ENCODE measurements at regions not wholly inside any gene's neighbourhood (a gene's known extent, or its start where the extent isn't known, plus 50 kb on each side); places are given as distances from the start of the nearest gene placed in this dataset.

GRCh38 chr5:68550015-68550414 lies 334.5 kb downstream of the PIK3R1 start:
- H3K9me3 Mint-ChIP-seq, result no peaks in the 10 kb centered on the region
- no peak for DNase-seq (ENCODE audit: low spot score in 2 of 2)
- H3K36me3 Mint-ChIP-seq (ENCODE audit: insufficient read depth), result no peaks in the 10 kb centered on the region
- no peaks in the 10 kb centered on the region for H3K4me1 Mint-ChIP-seq
- no peak overlapping the region for H3K4me3 Mint-ChIP-seq
- ATAC-seq (replicated peaks; ENCODE audit: extremely low read depth, poor library complexity, severe bottlenecking), result no peak
- no peaks in the 10 kb centered on the region for H3K27me3 Mint-ChIP-seq
- H3K27ac Mint-ChIP-seq (ENCODE audit: low read depth), result no peak overlapping the region

GRCh38 chr5:68551436-68551835 lies 335.9 kb downstream of the PIK3R1 start:
- H3K27ac Mint-ChIP-seq (ENCODE audit: low read depth), result no peak overlapping the region
- DNase-seq (ENCODE audit: low spot score in 2 of 2) (no peak), ATAC-seq (replicated peaks; ENCODE audit: extremely low read depth, poor library complexity, severe bottlenecking) (no peak)
- H3K4me3 Mint-ChIP-seq, result no peak overlapping the region
- H3K9me3 Mint-ChIP-seq, result no peaks in the 10 kb centered on the region
- H3K36me3 Mint-ChIP-seq (ENCODE audit: insufficient read depth), result no peaks in the 10 kb centered on the region
- no peaks in the 10 kb centered on the region for H3K27me3 Mint-ChIP-seq
- no peaks in the 10 kb centered on the region for H3K4me1 Mint-ChIP-seq

GRCh38 chr5:68554571-68555279 lies 339.2 kb downstream of the PIK3R1 start:
- ATAC-seq (replicated peaks; ENCODE audit: extremely low read depth, poor library complexity, severe bottlenecking), result no peak
- DNase-seq (ENCODE audit: low spot score in 2 of 2), result no peak
- no peak overlapping the region for H3K4me3 Mint-ChIP-seq

GRCh38 chr5:68555907-68556681 lies 340.5 kb downstream of the PIK3R1 start:
- no peaks in the 10 kb centered on the region for H3K4me1 Mint-ChIP-seq

More at GRCh38 chr5:68554571-68555279, 339.2 kb downstream of the PIK3R1 start:
- no peaks in the 10 kb centered on the region for H3K36me3 Mint-ChIP-seq (ENCODE audit: insufficient read depth)
- no peak overlapping the region for H3K27ac Mint-ChIP-seq (ENCODE audit: low read depth)
- no peaks in the 10 kb centered on the region for H3K4me1 Mint-ChIP-seq
- H3K9me3 Mint-ChIP-seq, result no peaks in the 10 kb centered on the region
- H3K27me3 Mint-ChIP-seq, result no peaks in the 10 kb centered on the region

GRCh38 chr5:68557162-68557936 lies 341.8 kb downstream of the PIK3R1 start:
- Mint-ChIP-seq H3K36me3 (ENCODE audit: insufficient read depth) (no peaks in the 10 kb centered on the region), H3K9me3 (no peaks in the 10 kb centered on the region), H3K4me3 (no peak overlapping the region), H3K27ac (ENCODE audit: low read depth) (no peak overlapping the region), H3K27me3 (no peaks in the 10 kb centered on the region), H3K4me1 (no peaks in the 10 kb centered on the region)
- no peak for DNase-seq (ENCODE audit: low spot score in 2 of 2)
- ATAC-seq (replicated peaks; ENCODE audit: extremely low read depth, poor library complexity, severe bottlenecking), result no peak

More at GRCh38 chr5:68555907-68556681, 340.5 kb downstream of the PIK3R1 start:
- no peaks in the 10 kb centered on the region for H3K9me3 Mint-ChIP-seq
- ATAC-seq (replicated peaks; ENCODE audit: extremely low read depth, poor library complexity, severe bottlenecking) (no peak), DNase-seq (ENCODE audit: low spot score in 2 of 2) (no peak)
- no peaks in the 10 kb centered on the region for H3K27me3 Mint-ChIP-seq
- no peaks in the 10 kb centered on the region for H3K36me3 Mint-ChIP-seq (ENCODE audit: insufficient read depth)
- H3K27ac Mint-ChIP-seq (ENCODE audit: low read depth), result no peak overlapping the region
- H3K4me3 Mint-ChIP-seq, result no peak overlapping the region

- H3K27ac Mint-ChIP-seq (ENCODE audit: low read depth), result no peak overlapping the region
- ATAC-seq (replicated peaks; ENCODE audit: extremely low read depth, poor library complexity, severe bottlenecking) (no peak), DNase-seq (ENCODE audit: low spot score in 2 of 2) (no peak)
- H3K4me1 Mint-ChIP-seq, result no peaks in the 10 kb centered on the region
- no peaks in the 10 kb centered on the region for H3K36me3 Mint-ChIP-seq (ENCODE audit: insufficient read depth)
- H3K27me3 Mint-ChIP-seq, result peaks cover 21% of the 10 kb centered on the region
- H3K9me3 Mint-ChIP-seq, result peaks cover 5% of the 10 kb centered on the region
- H3K4me3 Mint-ChIP-seq, result no peak overlapping the region
These were observed 346.8 kb downstream of the PIK3R1 start for GRCh38 chr5:68562308-68562707.

- DNase-seq (ENCODE audit: low spot score in 2 of 2) (no peak), ATAC-seq (replicated peaks; ENCODE audit: extremely low read depth, poor library complexity, severe bottlenecking) (no peak)
- Mint-ChIP-seq H3K27me3 (peaks cover 22% of the 10 kb centered on the region), H3K27ac (ENCODE audit: low read depth) (no peak overlapping the region), H3K9me3 (peaks cover 5% of the 10 kb centered on the region), H3K36me3 (ENCODE audit: insufficient read depth) (no peaks in the 10 kb centered on the region), H3K4me3 (no peak overlapping the region), H3K4me1 (no peaks in the 10 kb centered on the region)
These were observed 349.9 kb downstream of the PIK3R1 start for GRCh38 chr5:68565427-68565826.

- no peak overlapping the region for H3K4me3 Mint-ChIP-seq
- H3K36me3 Mint-ChIP-seq (ENCODE audit: insufficient read depth), result no peaks in the 10 kb centered on the region
- ATAC-seq (replicated peaks; ENCODE audit: extremely low read depth, poor library complexity, severe bottlenecking) (no peak), DNase-seq (ENCODE audit: low spot score in 2 of 2) (no peak)
- no peak overlapping the region for H3K27ac Mint-ChIP-seq (ENCODE audit: low read depth)
- no peaks in the 10 kb centered on the region for H3K4me1 Mint-ChIP-seq
- H3K27me3 Mint-ChIP-seq, result peaks cover 27% of the 10 kb centered on the region
- peaks cover 10% of the 10 kb centered on the region for H3K9me3 Mint-ChIP-seq
These were observed 361.2 kb downstream of the PIK3R1 start for GRCh38 chr5:68576805-68577204.

GRCh38 chr5:68582284-68582683 lies 366.7 kb downstream of the PIK3R1 start:
- Mint-ChIP-seq H3K36me3 (ENCODE audit: insufficient read depth) (peaks cover 1% of the 10 kb centered on the region), H3K27me3 (peaks cover 7% of the 10 kb centered on the region), H3K9me3 (peaks cover 9% of the 10 kb centered on the region), H3K27ac (ENCODE audit: low read depth) (no peak overlapping the region), H3K4me1 (peaks cover 7% of the 10 kb centered on the region), H3K4me3 (no peak overlapping the region)
- DNase-seq (ENCODE audit: low spot score in 2 of 2) (no peak), ATAC-seq (replicated peaks; ENCODE audit: extremely low read depth, poor library complexity, severe bottlenecking) (no peak)

- Mint-ChIP-seq H3K36me3 (ENCODE audit: insufficient read depth) (peaks cover 1% of the 10 kb centered on the region), H3K27me3 (peaks cover 13% of the 10 kb centered on the region), H3K9me3 (no peaks in the 10 kb centered on the region), H3K4me3 (no peak overlapping the region), H3K27ac (ENCODE audit: low read depth) (no peak overlapping the region), H3K4me1 (peaks cover 7% of the 10 kb centered on the region)
- no peak for DNase-seq (ENCODE audit: low spot score in 2 of 2)
- ATAC-seq (replicated peaks; ENCODE audit: extremely low read depth, poor library complexity, severe bottlenecking), result no peak
These were observed 371.6 kb downstream of the PIK3R1 start for GRCh38 chr5:68587171-68587570.

GRCh38 chr5:68591850-68592249 lies 376.3 kb downstream of the PIK3R1 start:
- no peak overlapping the region for H3K4me3 Mint-ChIP-seq
- no peaks in the 10 kb centered on the region for H3K36me3 Mint-ChIP-seq (ENCODE audit: insufficient read depth)
- DNase-seq (ENCODE audit: low spot score in 2 of 2) (no peak), ATAC-seq (replicated peaks; ENCODE audit: extremely low read depth, poor library complexity, severe bottlenecking) (no peak)
- peaks cover 29% of the 10 kb centered on the region for H3K27me3 Mint-ChIP-seq
- no peak overlapping the region for H3K27ac Mint-ChIP-seq (ENCODE audit: low read depth)
- no peaks in the 10 kb centered on the region for H3K9me3 Mint-ChIP-seq
- H3K4me1 Mint-ChIP-seq, result no peaks in the 10 kb centered on the region

GRCh38 chr5:68592351-68592750 lies 376.8 kb downstream of the PIK3R1 start:
- H3K36me3 Mint-ChIP-seq (ENCODE audit: insufficient read depth), result no peaks in the 10 kb centered on the region
- H3K4me1 Mint-ChIP-seq, result no peaks in the 10 kb centered on the region
- no peaks in the 10 kb centered on the region for H3K9me3 Mint-ChIP-seq
- no peak overlapping the region for H3K27ac Mint-ChIP-seq (ENCODE audit: low read depth)
- H3K4me3 Mint-ChIP-seq, result no peak overlapping the region
- DNase-seq (ENCODE audit: low spot score in 2 of 2) (no peak), ATAC-seq (replicated peaks; ENCODE audit: extremely low read depth, poor library complexity, severe bottlenecking) (no peak)
- H3K27me3 Mint-ChIP-seq, result peaks cover 29% of the 10 kb centered on the region
